NCI-H2107 (cell line): ENCODE measurements at regions not wholly inside any gene's neighbourhood (a gene's known extent, or its start where the extent isn't known, plus 50 kb on each side); places are given as distances from the start of the nearest gene placed in this dataset.

ENCODE experiments used
- DNase-seq: peaks from one replicate; lab custom pipeline; 2025; lab: John Stamatoyannopoulos, UW

DNA sequence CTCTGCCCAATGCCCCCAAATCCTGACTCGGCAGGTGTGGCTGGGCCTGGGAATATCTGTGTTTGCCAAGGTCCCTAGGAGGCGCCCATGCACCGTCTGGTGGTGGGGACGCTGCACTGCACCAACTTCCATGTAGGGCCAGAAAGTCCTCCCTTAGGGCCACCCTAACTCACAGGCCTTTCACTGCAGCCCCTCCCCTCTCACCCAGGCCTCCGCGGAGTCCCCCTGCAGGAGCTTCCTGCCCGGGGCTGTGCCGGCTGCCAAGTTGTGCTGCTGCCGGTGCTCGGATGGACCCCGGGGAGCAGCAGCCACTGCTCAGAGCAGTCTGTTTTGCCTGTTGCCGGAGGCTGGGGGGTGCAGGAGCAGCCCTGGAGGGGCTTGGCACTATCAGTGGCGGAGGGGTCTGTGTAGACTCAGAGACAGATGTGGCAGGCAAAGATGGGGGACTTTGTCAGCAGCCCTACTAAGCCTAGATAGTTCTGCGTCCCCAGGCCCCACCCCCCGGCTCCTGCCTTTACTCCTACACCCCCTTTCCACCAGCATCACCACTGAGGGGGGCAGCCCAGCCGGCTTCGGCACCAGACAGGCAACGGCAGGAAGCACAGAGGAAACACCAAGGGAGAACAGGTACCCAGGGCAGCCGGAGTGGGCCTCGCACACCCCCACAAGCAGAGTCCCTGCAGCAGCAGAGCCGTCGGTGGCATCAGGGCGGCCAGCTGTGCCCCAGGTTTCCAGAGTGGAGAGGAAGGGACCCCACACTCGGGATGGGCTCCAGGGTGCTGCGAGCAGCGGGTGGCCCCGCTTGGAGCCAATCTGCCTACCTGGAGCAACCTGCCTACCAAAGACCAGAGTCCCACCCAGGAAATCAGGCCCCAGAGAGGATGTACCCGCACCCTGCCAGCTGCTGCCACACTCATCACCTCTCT, 124.3 kb downstream of the TRIM29 start:
- no peak for DNase-seq

- no peak for DNase-seq
These were observed 125.7 kb downstream of the TRIM29 start for GRCh38 chr11:120012245-120012644.

GRCh38 chr11:120011836-120012235, 126.1 kb downstream of the TRIM29 start:
- DNase-seq, result no peak

DNA sequence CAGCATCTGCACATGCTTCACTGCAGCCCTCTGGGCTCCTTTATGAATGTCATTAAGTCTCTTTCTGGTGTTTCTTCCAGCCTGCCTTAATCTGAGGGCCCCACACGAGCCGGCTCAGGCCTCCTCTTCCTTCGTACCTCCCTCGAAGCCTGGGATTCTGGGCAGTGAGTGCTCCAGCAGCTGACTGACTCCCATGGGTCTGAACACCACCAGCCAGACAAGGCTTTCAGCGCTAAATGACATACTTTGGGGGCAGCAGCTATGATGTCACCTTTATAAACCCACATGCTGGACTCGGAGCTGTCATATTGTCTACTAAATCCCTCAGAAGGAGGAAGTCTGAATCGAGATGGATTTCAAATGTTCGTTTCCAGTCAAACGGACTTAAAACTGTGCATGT, 127.1 kb downstream of the TRIM29 start:
- no peak for DNase-seq

- no peak for DNase-seq
These were observed 128.0 kb downstream of the TRIM29 start for GRCh38 chr11:120009938-120010337.

- DNase-seq, result no peak
These were observed 130.8 kb downstream of the TRIM29 start for GRCh38 chr11:120007144-120007543.

DNA sequence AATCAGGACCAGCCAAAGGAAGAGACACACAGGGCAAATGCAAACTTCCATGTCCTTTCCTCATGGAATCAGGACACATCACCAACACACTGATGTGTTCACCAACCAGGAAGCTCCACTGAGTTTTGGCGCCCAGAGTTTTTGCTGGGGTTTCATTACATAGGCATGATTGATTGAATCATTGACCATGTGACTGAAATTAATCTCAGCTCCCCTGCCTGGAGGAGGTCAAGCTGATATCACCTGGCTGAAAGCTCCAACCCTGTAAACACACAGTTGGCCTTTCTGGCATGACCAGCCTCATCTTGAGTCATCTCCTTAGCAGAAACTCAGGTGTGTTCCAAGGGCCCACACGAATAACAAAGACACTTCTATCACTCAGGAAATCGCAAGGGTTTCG, 133.2 kb downstream of the TRIM29 start:
- DNase-seq, result no peak

GRCh38 chr11:120001178-120002090, 136.5 kb downstream of the TRIM29 start:
- no peak for DNase-seq

DNA sequence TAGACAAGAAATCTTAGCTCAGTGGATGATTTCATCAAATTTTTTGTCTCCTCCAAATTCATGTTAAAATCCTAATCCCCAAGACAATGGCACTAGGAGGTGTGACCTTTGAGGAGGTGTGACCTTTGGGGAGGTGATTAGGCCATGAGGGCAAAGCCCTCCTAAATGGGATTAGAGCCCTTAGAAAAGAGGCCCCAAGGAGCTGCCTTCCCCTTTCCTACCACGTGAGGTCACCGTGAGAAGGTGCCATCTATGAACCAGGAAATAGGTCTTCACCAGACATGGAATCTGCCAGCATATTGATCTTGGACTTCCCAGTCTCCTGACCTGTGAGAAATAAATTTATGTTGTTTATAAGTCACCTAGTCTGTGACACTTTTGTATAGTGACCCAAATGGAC, 138.7 kb downstream of the TRIM29 start:
- DNase-seq, result no peak

DNA sequence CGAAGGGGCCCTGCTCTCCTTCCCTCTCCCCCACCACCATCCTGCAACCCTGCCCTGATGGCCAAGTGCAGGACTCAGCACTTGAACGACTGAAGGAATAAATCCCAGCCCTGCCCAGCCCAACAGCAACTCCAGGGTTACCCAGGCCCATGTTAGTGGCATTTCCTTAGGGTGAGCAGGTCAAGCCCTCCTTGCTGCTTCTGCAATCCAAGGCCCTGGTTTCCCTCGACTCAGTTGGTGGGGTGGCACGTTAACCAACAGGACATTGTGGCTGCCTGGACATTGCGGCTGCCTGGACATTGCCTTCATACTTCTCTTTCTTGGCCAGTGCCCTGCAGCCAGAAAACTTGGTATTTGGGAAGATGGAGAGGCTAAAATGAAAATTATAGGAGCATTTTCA, 141.4 kb downstream of the TRIM29 start:
- DNase-seq, result no peak

DNA sequence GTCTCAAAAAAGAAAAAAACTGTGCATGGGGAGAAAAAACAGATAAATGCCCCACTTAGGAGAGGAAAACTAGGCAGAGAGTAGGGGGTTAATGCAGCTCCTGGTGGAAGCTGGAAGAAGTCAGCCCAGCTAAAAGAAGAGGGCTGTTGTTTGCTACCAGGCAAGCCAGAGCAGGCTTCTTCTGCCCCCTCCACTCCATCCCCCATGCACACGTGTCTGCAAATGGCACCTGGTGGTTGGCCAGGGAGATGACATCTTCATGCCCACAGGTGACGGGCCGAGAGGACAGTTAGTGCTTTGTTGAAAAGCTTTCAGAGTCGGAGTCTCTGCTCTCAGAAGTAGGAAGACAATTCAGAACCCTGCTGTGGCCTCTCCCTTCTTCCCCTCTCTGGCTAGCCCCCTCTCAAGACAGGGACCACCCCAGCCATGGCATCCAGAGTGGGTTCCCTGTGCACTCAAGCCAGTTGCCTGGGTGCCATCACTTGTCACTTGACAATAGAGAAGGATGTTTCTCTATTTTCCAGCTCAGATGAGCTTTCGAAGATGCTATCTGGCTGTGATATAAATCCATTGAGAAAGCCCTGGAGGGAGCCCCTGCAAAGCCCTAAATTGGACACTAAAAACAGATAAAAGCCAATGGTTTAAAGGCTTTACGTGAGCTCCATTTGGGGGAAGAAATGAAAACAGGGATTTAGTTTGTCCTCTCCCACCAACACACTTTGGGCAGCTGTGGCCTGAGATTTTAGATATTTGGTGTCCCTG, 142.0 kb downstream of the TRIM29 start:
- DNase-seq, result no peak

DNA sequence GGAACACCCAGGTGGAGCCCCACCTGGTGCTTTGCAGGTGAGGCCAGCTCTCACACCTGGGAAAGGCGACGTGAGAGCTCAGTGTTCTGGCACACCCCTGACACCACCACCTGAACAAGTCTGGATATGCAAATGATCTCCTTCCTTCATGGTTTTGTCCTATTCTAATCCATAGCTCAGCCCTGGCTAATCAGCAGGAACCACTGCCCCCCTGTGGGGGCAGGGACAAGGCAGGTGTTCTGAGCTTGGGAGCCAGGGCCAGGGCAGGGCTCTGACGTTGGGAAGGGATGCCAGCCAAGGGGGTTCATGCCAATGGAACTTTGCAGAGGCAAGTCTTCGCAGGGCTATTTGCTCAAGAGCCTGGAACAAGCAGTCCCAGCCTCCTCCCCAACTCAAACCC, 144.2 kb downstream of the TRIM29 start:
- no peak for DNase-seq

DNA sequence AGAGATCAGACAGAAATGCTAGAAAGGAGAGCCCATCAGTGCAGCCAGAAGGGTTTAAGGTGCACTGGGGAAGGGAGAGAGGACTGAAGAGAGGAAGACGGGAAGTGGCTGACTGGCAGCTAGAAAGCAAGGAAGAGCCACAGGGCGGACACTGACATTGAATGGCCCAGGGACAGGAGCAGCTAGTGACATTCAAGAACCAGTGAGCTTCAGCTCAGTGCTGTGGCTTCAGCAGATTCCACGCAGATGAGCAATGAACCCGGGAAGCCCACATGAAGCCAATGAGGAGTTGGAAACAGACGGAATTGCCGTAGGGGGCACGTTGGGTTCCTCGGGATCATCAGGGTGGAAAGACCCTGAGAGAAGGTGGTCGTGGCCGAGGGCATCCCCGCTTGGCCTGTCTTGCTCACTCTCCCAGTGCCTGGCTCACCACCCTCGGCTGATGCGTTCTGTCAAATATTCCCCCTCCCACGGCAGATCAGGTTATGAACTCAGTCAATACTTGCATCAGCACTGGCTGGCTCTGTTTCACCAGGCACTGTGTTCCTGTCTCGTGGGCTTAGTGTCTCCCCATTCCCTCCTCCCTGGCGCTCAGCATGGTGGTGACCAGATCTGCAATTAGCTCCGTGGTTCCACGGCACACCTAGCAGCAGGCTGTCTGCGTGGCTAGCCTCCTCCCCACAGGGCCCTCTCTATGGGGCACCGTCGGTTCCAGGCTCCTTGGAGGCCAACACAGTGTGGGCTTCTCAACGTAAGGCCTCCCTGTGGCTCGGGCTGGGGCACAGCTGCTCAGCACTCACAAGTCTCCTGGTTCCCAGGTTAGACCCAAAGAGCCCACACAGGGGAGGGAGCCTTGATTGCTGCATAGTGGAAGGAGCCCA, 145.5 kb downstream of the TRIM29 start:
- no peak for DNase-seq

GRCh38 chr11:119991669-119992068, 146.2 kb downstream of the TRIM29 start:
- peak; percentile 26 for DNase-seq

GRCh38 chr11:119991022-119991404, 146.9 kb downstream of the TRIM29 start:
- DNase-seq, result no peak

GRCh38 chr11:119990309-119991021, 147.4 kb downstream of the TRIM29 start:
- no peak for DNase-seq

- no peak for DNase-seq
These were observed 148.6 kb downstream of the TRIM29 start for GRCh38 chr11:119989159-119989821.

- no peak for DNase-seq
These were observed 152.4 kb downstream of the TRIM29 start for GRCh38 chr11:119985551-119985950.

DNA sequence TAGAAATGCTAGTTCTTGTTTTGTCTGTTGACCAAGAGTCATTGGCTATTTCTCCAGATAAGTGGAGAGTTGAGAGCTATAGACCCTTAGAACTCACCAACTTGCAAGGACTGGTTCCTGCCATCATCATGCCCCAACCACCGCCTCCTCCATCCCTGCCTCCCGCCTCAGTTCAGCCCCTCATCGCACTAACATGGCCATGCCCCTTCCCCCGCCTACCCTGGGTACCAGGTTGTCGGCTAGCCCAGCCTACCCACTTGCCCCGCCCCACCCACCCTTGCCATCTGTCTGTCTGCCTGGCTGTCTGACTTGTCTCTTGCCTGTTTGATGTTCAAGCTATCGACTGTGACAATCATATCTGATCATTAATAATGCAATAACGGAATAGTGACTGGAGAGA, 154.1 kb downstream of the TRIM29 start:
- DNase-seq, result no peak

DNA sequence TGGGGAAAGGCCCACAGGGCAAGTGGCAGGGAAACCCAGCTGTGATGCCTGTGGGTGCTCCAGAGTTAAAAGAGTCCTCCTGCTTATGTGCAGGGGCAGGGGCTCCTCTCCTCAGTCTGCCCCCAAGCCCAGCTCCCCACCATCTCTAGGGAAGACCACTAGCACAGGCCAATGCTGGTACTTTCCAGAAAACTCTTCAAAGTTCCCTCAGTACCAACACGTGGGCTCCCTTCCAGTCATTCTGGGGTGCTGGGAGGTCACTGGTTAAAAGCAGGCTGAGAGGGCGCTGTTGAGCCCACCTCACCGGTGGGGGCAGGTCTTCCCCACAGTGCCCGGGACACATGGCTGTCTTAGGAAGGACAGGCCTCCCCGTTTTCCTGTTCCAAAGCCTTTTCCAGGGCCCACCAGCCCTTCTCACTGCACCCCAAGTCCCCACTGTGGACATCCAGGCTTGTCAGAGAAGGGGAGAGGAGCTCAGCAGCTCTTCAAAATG, 154.6 kb downstream of the TRIM29 start:
- no peak for DNase-seq
